B cell (primary cell): ENCODE measurements at regions not wholly inside any gene's neighbourhood (a gene's known extent, or its start where the extent isn't known, plus 50 kb on each side); places are given as distances from the start of the nearest gene placed in this dataset.

Experiments used
- ATAC-seq: fragments of 200-7000 bp; cut with Tn5 transposase; one replicate; pipeline ENCODE4 v1.10.0; 2021; ENCODE audit warnings: low read depth, mild to moderate bottlenecking, moderate number of reproducible peaks, moderate library complexity
- CTCF ChIA-PET: fragments of 350-600 bp; sonication (Branson Sonifier 250); formaldehyde crosslinking; loops from one replicate; lab custom pipeline; 2021; ENCODE audit warnings: antibody characterized with exemption, inconsistent platforms; lab: Charles Lee
- POLR2A ChIA-PET: fragments of 350-600 bp; sonication (Branson Sonifier 250); formaldehyde crosslinking; loops from one replicate; lab custom pipeline; 2021; ENCODE audit warnings: antibody characterized with exemption; lab: Charles Lee
- DNase-seq: peaks from one replicate; pipeline ENCODE4 v3.0.0; 2013
- H2AFZ ChIP-seq: 2 replicates; pipeline ENCODE4 v1.6.1; 2012; ENCODE audit warnings: mild to moderate bottlenecking, low read depth, low read length; ENCODE audit not compliant: insufficient read depth, poor library complexity, severe bottlenecking
- H3K27ac ChIP-seq, 2 donors: 1 replicate in 1 of 2; 2 replicates in 1 of 2; pipeline ENCODE4 v1.5.1; 2012 to 2013; ENCODE audit warnings: low read length in 2 of 2, mild to moderate bottlenecking in 2 of 2, moderate library complexity in 1 of 2
- H3K27me3 ChIP-seq, 4 experiments: fragments of 200-600 bp in 1 of 4; sonication (generic) in 1 of 4; replicated peaks in 1 of 4; 1 replicate in 2 of 4; 2 replicates in 2 of 4; pipeline versions ENCODE4 v1.6.1 to v1.7.0; 2013 to 2016; ENCODE audit warnings: low read length in 3 of 4, mild to moderate bottlenecking in 2 of 4, mixed read lengths in 1 of 4, moderate library complexity in 1 of 4; ENCODE audit not compliant: insufficient read depth in 4 of 4, control insufficient read depth in 3 of 4; ENCODE audit errors: control extremely low read depth in 1 of 4
- H3K36me3 ChIP-seq, 2 experiments: replicated peaks in 1 of 2; 1 replicate in 1 of 2; 2 replicates in 1 of 2; pipeline versions ENCODE4 v1.6.1 to v1.7.1; 2013; ENCODE audit warnings: low read length in 1 of 2; ENCODE audit not compliant: insufficient read depth in 2 of 2, control insufficient read depth in 1 of 2; ENCODE audit errors: control extremely low read depth in 1 of 2, extremely low read depth in 1 of 2
- H3K4me1 ChIP-seq, 2 donors: fragments of 200-600 bp in 1 of 2; sonication (generic) in 1 of 2; 1 replicate in 1 of 2; 2 replicates in 1 of 2; pipeline versions ENCODE4 v1.5.1 to v1.6.1; 2013 to 2017; ENCODE audit warnings: low read length in 2 of 2; ENCODE audit not compliant: control insufficient read depth in 2 of 2, insufficient read depth in 2 of 2
- H3K4me2 ChIP-seq: replicated peaks from 2 replicates; pipeline ENCODE3; 2012; ENCODE audit warnings: mild to moderate bottlenecking, low read depth, low read length; ENCODE audit not compliant: poor library complexity, severe bottlenecking
- H3K4me3 ChIP-seq, 5 experiments: fragments of 200-600 bp in 1 of 5; sonication (generic) in 1 of 5; 1 replicate in 3 of 5; 2 replicates in 2 of 5; pipeline versions ENCODE4 v1.5.1 to v1.7.0; 2011 to 2016; ENCODE audit warnings: low read length in 4 of 5, mild to moderate bottlenecking in 4 of 5, low read depth in 2 of 5, control low read depth in 1 of 5, moderate library complexity in 1 of 5; ENCODE audit not compliant: insufficient read depth in 1 of 5; ENCODE audit errors: control extremely low read depth in 1 of 5, extremely low read depth in 1 of 5
- H3K79me2 ChIP-seq: fragments of 200-600 bp; sonication (generic); one replicate; pipeline ENCODE4 v1.6.0; 2016; ENCODE audit warnings: low read length; ENCODE audit not compliant: control insufficient read depth, insufficient read depth
- H3K9ac ChIP-seq: fragments of 200-600 bp; sonication (generic); 2 replicates; pipeline ENCODE4 v1.6.1; 2017; ENCODE audit warnings: mild to moderate bottlenecking, low read length, moderate library complexity
- H3K9me3 ChIP-seq, 3 donors: one replicate each; pipeline versions ENCODE4 v1.6.1 to v1.7.1; 2013; ENCODE audit warnings: low read length in 2 of 3; ENCODE audit not compliant: control insufficient read depth in 2 of 3, insufficient read depth in 1 of 3; ENCODE audit errors: control extremely low read depth in 1 of 3
- H4K20me1 ChIP-seq: 2 replicates; pipeline ENCODE4 v1.6.0; 2012; ENCODE audit warnings: mild to moderate bottlenecking, low read length; ENCODE audit not compliant: insufficient read depth, control insufficient read depth, poor library complexity, severe bottlenecking
- H3K27ac Mint-ChIP-seq: one replicate; pipeline ENCODE4 v1.8.0; 2021; ENCODE audit warnings: mixed read lengths
- H3K27me3 Mint-ChIP-seq: one replicate; pipeline ENCODE4 v1.8.0; 2021; ENCODE audit warnings: mixed read lengths
- H3K4me1 Mint-ChIP-seq: one replicate; pipeline ENCODE4 v1.8.0; 2021; ENCODE audit warnings: mixed read lengths
- H3K4me3 Mint-ChIP-seq: one replicate; pipeline ENCODE4 v1.8.0; 2021; ENCODE audit warnings: mixed read lengths
- H3K9me3 Mint-ChIP-seq: one replicate; pipeline ENCODE4 v1.8.0; 2022; ENCODE audit warnings: mixed read lengths; ENCODE audit not compliant: insufficient read depth
- CTCF ChIP-seq: fragments of 200-600 bp; IDR thresholded peaks from one replicate; pipeline ENCODE4 v1.8.0; 2022; ENCODE audit warnings: antibody characterized with exemption, mild to moderate bottlenecking
- EZH2 ChIP-seq: IDR thresholded peaks from 2 replicates; pipeline ENCODE4 v1.6.1; 2012; ENCODE audit warnings: borderline replicate concordance, low read depth, mild to moderate bottlenecking, moderate library complexity, low read length; ENCODE audit not compliant: insufficient read depth, poor library complexity, severe bottlenecking
- WGBS: methylation state at CpG from one replicate; pipeline ENCODE4 v1.1.5; 2013; ENCODE audit warnings: missing lambda C conversion rate; ENCODE audit not compliant: insufficient coverage; 5-methylcytosine and 5-hydroxymethylcytosine counted together
- intact Hi-C: fragments of 100-400 bp; cut with micrococcal nuclease; formaldehyde crosslinking; loops from one replicate; pipeline ENCODE4 v1.10.0; 2022

GRCh38 chr7:45295222-45295621 is 137.6 kb downstream of the RAMP3 start:
- TF ChIP-seq CTCF (no peak), EZH2 (no peak)
- H3K4me1 Mint-ChIP-seq: no peaks in the 10 kb centered on the region
- H3K4me3 ChIP-seq: no peak overlapping the region
- no peak overlapping the region for H3K27ac ChIP-seq
- H3K9ac ChIP-seq: no peak overlapping the region
- H3K4me2 ChIP-seq: no peak overlapping the region
- intact Hi-C loops: no loop called here
- DNase-seq (no peak), ATAC-seq (no peak)
- H3K36me3 ChIP-seq: no peaks in the 10 kb centered on the region
- H2AFZ ChIP-seq: no peak overlapping the region
- no peaks in the 10 kb centered on the region for H4K20me1 ChIP-seq
- H3K4me1 ChIP-seq: no peaks in the 10 kb centered on the region
- H3K4me3 Mint-ChIP-seq: no peak overlapping the region
- H3K9me3 Mint-ChIP-seq: no peaks in the 10 kb centered on the region
- H3K27me3 Mint-ChIP-seq: peaks cover 49% of the 10 kb centered on the region
- peaks cover 0 to 5% (median 0%) of the 10 kb centered on the region in 3 donors for H3K9me3 ChIP-seq
- CTCF ChIA-PET: no interaction called here
- H3K27ac Mint-ChIP-seq: no peak overlapping the region
- WGBS: no CpG with 5 or more reads among the region's 4 CpGs
- POLR2A ChIA-PET: no interaction called here
- H3K27me3 ChIP-seq: peaks cover 0 to 4% (median 1%) of the 10 kb centered on the region in 4 experiments
- H3K79me2 ChIP-seq: no peaks in the 10 kb centered on the region

GRCh38 chr7:45296748-45297147 is 139.2 kb downstream of the RAMP3 start:
- Mint-ChIP-seq H3K4me3 (no peak overlapping the region), H3K4me1 (no peaks in the 10 kb centered on the region), H3K9me3 (no peaks in the 10 kb centered on the region), H3K27ac (no peak overlapping the region), H3K27me3 (peaks cover 57% of the 10 kb centered on the region)
- DNase-seq (no peak), ATAC-seq (no peak)
- H3K27me3 ChIP-seq: peaks cover 0 to 7% (median 1%) of the 10 kb centered on the region in 4 experiments
- H3K27ac ChIP-seq: no peak overlapping the region
- no peaks in the 10 kb centered on the region for H3K4me1 ChIP-seq
- POLR2A ChIA-PET: no interaction called here
- CTCF ChIA-PET: no interaction called here
- no peaks in the 10 kb centered on the region for H3K79me2 ChIP-seq
- H4K20me1 ChIP-seq: no peaks in the 10 kb centered on the region
- no peaks in the 10 kb centered on the region for H3K36me3 ChIP-seq
- no peak overlapping the region for H3K9ac ChIP-seq
- no peak for TF ChIP-seq EZH2
- TF ChIP-seq CTCF: no peak
- intact Hi-C loops: no loop called here
- H3K9me3 ChIP-seq: peaks cover 0 to 5% (median 0%) of the 10 kb centered on the region in 3 donors
- no peak overlapping the region for H3K4me3 ChIP-seq
- H3K4me2 ChIP-seq: no peak overlapping the region
- H2AFZ ChIP-seq: no peak overlapping the region
